ENCODE measurements at regions not wholly inside any gene's neighbourhood (a gene's known extent, or its start where the extent isn't known, plus 50 kb on each side); places are given as distances from the start of the nearest gene placed in this dataset.

GRCh38 chr16:51951668-51952298, 595.2 kb downstream of the TOX3 start:
- Mint-ChIP-seq H3K9me3 (no peaks in the 10 kb centered on the region), H3K27ac (no peak overlapping the region), H3K27me3 (no peaks in the 10 kb centered on the region), H3K36me3 (no peaks in the 10 kb centered on the region), H3K4me1 (no peaks in the 10 kb centered on the region), H3K4me3 (no peak overlapping the region)
- DNase-seq, result no peak
- ATAC-seq (replicated peaks), result no peak

- Mint-ChIP-seq H3K9me3 (no peaks in the 10 kb centered on the region), H3K4me1 (no peaks in the 10 kb centered on the region), H3K4me3 (no peak overlapping the region), H3K36me3 (no peaks in the 10 kb centered on the region), H3K27ac (no peak overlapping the region), H3K27me3 (no peaks in the 10 kb centered on the region)
- DNase-seq (no peak), ATAC-seq (replicated peaks) (no peak)
Measured at GRCh38 chr16:51950118-51950780, 596.7 kb downstream of the TOX3 start.

GRCh38 chr16:51949282-51949681, 597.7 kb downstream of the TOX3 start:
- H3K27me3 Mint-ChIP-seq, result no peaks in the 10 kb centered on the region
- H3K27ac Mint-ChIP-seq, result no peak overlapping the region
- H3K36me3 Mint-ChIP-seq, result no peaks in the 10 kb centered on the region

GRCh38 chr16:51941412-51941811, 605.5 kb downstream of the TOX3 start:
- Mint-ChIP-seq H3K4me1 (no peaks in the 10 kb centered on the region), H3K27me3 (no peaks in the 10 kb centered on the region), H3K4me3 (no peak overlapping the region), H3K9me3 (peaks cover 0 to 4% of the 10 kb centered on the region in 2 donors), H3K27ac (no peak overlapping the region), H3K36me3 (no peaks in the 10 kb centered on the region)
- ATAC-seq (replicated peaks), result no peak
- no peak for DNase-seq

More at GRCh38 chr16:51949282-51949681, 597.7 kb downstream of the TOX3 start:
- Mint-ChIP-seq H3K4me3 (no peak overlapping the region), H3K9me3 (no peaks in the 10 kb centered on the region), H3K4me1 (no peaks in the 10 kb centered on the region)
- DNase-seq (no peak), ATAC-seq (replicated peaks) (no peak)

GRCh38 chr16:51940183-51940582, 606.8 kb downstream of the TOX3 start:
- H3K27ac Mint-ChIP-seq, result no peak overlapping the region
- H3K9me3 Mint-ChIP-seq, result peaks cover 0 to 6% of the 10 kb centered on the region in 2 donors
- H3K4me1 Mint-ChIP-seq, result no peaks in the 10 kb centered on the region
- H3K27me3 Mint-ChIP-seq, result no peaks in the 10 kb centered on the region
- H3K36me3 Mint-ChIP-seq, result no peaks in the 10 kb centered on the region
- no peak for ATAC-seq (replicated peaks)
- no peak for DNase-seq
- no peak overlapping the region for H3K4me3 Mint-ChIP-seq

GRCh38 chr16:51939378-51939871, 607.5 kb downstream of the TOX3 start:
- Mint-ChIP-seq H3K4me3 (no peak overlapping the region), H3K36me3 (no peaks in the 10 kb centered on the region), H3K9me3 (peaks cover 0 to 6% of the 10 kb centered on the region in 2 donors), H3K4me1 (no peaks in the 10 kb centered on the region), H3K27me3 (no peaks in the 10 kb centered on the region), H3K27ac (no peak overlapping the region)
- DNase-seq (no peak), ATAC-seq (replicated peaks) (no peak)

GRCh38 chr16:51938861-51939260, 608.1 kb downstream of the TOX3 start:
- no peak overlapping the region for H3K4me3 Mint-ChIP-seq
- DNase-seq (no peak), ATAC-seq (replicated peaks) (no peak)
- H3K36me3 Mint-ChIP-seq, result no peaks in the 10 kb centered on the region
- H3K27ac Mint-ChIP-seq, result no peak overlapping the region
- H3K4me1 Mint-ChIP-seq, result no peaks in the 10 kb centered on the region
- peaks cover 0 to 6% of the 10 kb centered on the region in 2 donors for H3K9me3 Mint-ChIP-seq
- H3K27me3 Mint-ChIP-seq, result no peaks in the 10 kb centered on the region

- Mint-ChIP-seq H3K4me1 (no peaks in the 10 kb centered on the region), H3K4me3 (no peak overlapping the region), H3K9me3 (peaks cover 0 to 6% of the 10 kb centered on the region in 2 donors), H3K36me3 (no peaks in the 10 kb centered on the region), H3K27ac (no peak overlapping the region), H3K27me3 (no peaks in the 10 kb centered on the region)
- ATAC-seq (replicated peaks) (no peak), DNase-seq (no peak)
Measured at GRCh38 chr16:51937771-51938170, 609.2 kb downstream of the TOX3 start.

- DNase-seq, result no peak
- no peak overlapping the region for H3K27ac Mint-ChIP-seq
- no peak overlapping the region for H3K4me3 Mint-ChIP-seq
- no peak for ATAC-seq (replicated peaks)
- no peaks in the 10 kb centered on the region for H3K36me3 Mint-ChIP-seq
- no peaks in the 10 kb centered on the region for H3K27me3 Mint-ChIP-seq
- no peaks in the 10 kb centered on the region for H3K4me1 Mint-ChIP-seq
- peaks cover 3 to 8% of the 10 kb centered on the region in 2 donors for H3K9me3 Mint-ChIP-seq
Measured at GRCh38 chr16:51936846-51937245, 610.1 kb downstream of the TOX3 start.

- Mint-ChIP-seq H3K27ac (no peak overlapping the region), H3K9me3 (peaks cover 3 to 9% of the 10 kb centered on the region in 2 donors), H3K4me1 (no peaks in the 10 kb centered on the region), H3K27me3 (no peaks in the 10 kb centered on the region), H3K36me3 (no peaks in the 10 kb centered on the region), H3K4me3 (no peak overlapping the region)
- ATAC-seq (replicated peaks), result no peak
- DNase-seq, result no peak
Measured at GRCh38 chr16:51932317-51932716, 614.6 kb downstream of the TOX3 start.

GRCh38 chr16:51931653-51932052, 615.3 kb downstream of the TOX3 start:
- H3K4me1 Mint-ChIP-seq, result no peaks in the 10 kb centered on the region
- no peaks in the 10 kb centered on the region for H3K36me3 Mint-ChIP-seq
- no peak for DNase-seq
- H3K9me3 Mint-ChIP-seq, result peaks cover 3 to 6% of the 10 kb centered on the region in 2 donors
- H3K27ac Mint-ChIP-seq, result no peak overlapping the region
- no peak for ATAC-seq (replicated peaks)
- no peak overlapping the region for H3K4me3 Mint-ChIP-seq
- H3K27me3 Mint-ChIP-seq, result no peaks in the 10 kb centered on the region

- Mint-ChIP-seq H3K4me1 (no peaks in the 10 kb centered on the region), H3K9me3 (peaks cover 0 to 4% of the 10 kb centered on the region in 2 donors), H3K4me3 (no peak overlapping the region), H3K27me3 (no peaks in the 10 kb centered on the region), H3K27ac (no peak overlapping the region), H3K36me3 (no peaks in the 10 kb centered on the region)
- no peak for DNase-seq
- no peak for ATAC-seq (replicated peaks)
Measured at GRCh38 chr16:51924744-51925143, 622.2 kb downstream of the TOX3 start.

- no peak overlapping the region for H3K4me3 Mint-ChIP-seq
- H3K27me3 Mint-ChIP-seq, result no peaks in the 10 kb centered on the region
- H3K4me1 Mint-ChIP-seq, result no peaks in the 10 kb centered on the region
- ATAC-seq (replicated peaks), result no peak
- no peak for DNase-seq
- peaks cover 0 to 4% of the 10 kb centered on the region in 2 donors for H3K9me3 Mint-ChIP-seq
- H3K27ac Mint-ChIP-seq, result no peak overlapping the region
- no peaks in the 10 kb centered on the region for H3K36me3 Mint-ChIP-seq
Measured at GRCh38 chr16:51922476-51922875, 624.5 kb downstream of the TOX3 start.

- Mint-ChIP-seq H3K36me3 (no peaks in the 10 kb centered on the region), H3K9me3 (peaks cover 0 to 2% of the 10 kb centered on the region in 2 donors), H3K27ac (no peak overlapping the region), H3K27me3 (no peaks in the 10 kb centered on the region), H3K4me3 (no peak overlapping the region), H3K4me1 (no peaks in the 10 kb centered on the region)
- ATAC-seq (replicated peaks) (no peak), DNase-seq (no peak)
Measured at GRCh38 chr16:51919736-51920135, 627.2 kb downstream of the TOX3 start.

GRCh38 chr16:51916814-51917213, 630.1 kb downstream of the TOX3 start:
- no peak for DNase-seq
- Mint-ChIP-seq H3K4me1 (no peaks in the 10 kb centered on the region), H3K36me3 (no peaks in the 10 kb centered on the region), H3K27ac (no peak overlapping the region), H3K4me3 (no peak overlapping the region), H3K9me3 (peaks cover 0 to 3% of the 10 kb centered on the region in 2 donors), H3K27me3 (no peaks in the 10 kb centered on the region)
- no peak for ATAC-seq (replicated peaks)
